ENCODE measurements at regions not wholly inside any gene's neighbourhood (a gene's known extent, or its start where the extent isn't known, plus 50 kb on each side); places are given as distances from the start of the nearest gene placed in this dataset.

DNA sequence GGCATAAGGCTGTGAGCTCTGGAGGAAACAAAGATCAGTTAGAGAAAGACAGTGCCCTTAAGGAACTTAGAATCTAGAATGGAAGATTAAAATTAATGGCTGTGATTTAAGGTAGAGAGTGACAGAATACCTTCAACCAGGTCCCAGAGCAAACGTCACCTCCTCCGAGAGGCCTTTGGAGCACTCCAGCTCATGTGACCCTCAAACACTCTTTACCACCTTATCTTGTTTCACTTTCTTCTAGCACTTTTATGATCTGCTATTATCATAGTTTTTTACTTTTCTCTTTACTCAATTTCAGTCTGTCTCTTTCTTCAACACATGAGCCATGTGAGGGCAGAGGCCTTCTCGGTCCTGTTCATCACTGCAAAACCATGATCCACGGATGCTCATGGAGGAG is 187.0 kb downstream of the SMIM20 start:
- Histone ChIP-seq H3K27ac (no peak overlapping the region), H3K27me3 (no peaks in the 10 kb centered on the region), H3K4me1 (no peaks in the 10 kb centered on the region), H3K36me3 (no peaks in the 10 kb centered on the region), H3K4me3 (no peak overlapping the region), H3K9me3 (peaks cover 0 to 2% (median 0%) of the 10 kb centered on the region in 4 donors)
- TF ChIP-seq EP300 (IDR thresholded peaks at IDR 0.05) (no peak), POLR2AphosphoS5 (IDR thresholded peaks at IDR 0.05) (no peak), CTCF (IDR thresholded peaks at IDR 0.05) (no peak), POLR2A (IDR thresholded peaks at IDR 0.05) (no peak)
- DNase-seq, result no peak
- 87 to 89% methylated on average over 4 of the region's 4 CpGs for WGBS, 2 donors
- no peak for ATAC-seq (ENCODE audit: low FRiP score in 2 of 2)

DNA sequence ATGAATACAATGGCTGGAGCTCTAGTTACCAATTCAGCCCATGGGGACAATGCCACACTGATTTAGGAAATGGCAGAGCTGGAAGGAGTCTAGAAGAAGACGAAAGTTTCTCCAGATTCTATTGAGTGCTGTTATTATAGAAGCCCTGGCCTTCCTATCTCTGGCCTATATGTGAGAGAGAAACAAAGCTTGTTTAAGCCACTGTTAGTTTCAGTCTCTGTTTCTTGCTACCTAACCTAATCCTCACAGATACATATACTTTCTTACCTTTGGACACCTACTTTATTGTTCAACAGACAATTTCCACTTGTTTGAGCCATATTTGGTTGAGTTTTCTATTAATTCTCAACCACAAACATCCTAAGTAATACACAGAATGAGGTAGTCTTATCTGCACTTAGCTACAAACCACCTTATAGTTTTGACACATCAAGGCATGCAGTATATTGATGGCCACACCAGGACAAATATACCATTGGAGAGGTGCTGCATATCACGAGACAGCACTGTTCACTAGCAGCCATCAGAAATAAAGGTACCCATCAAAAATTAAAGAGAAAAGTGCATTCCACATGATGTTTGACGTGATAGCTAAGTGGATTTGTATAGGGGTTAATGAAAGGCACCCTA is 190.2 kb downstream of the SMIM20 start:
- Histone ChIP-seq H3K9me3 (no peaks in the 10 kb centered on the region), H3K4me3 (no peak overlapping the region), H3K36me3 (no peaks in the 10 kb centered on the region), H3K4me1 (peaks cover 0 to 6% (median 0%) of the 10 kb centered on the region in 4 donors), H3K27ac (no peak overlapping the region), H3K27me3 (no peaks in the 10 kb centered on the region)
- ATAC-seq (ENCODE audit: low FRiP score in 2 of 2) (no peak), DNase-seq (no peak)
- 88 to 90% methylated on average over 3 of the region's 3 CpGs for WGBS, 2 donors
- TF ChIP-seq POLR2A (IDR thresholded peaks at IDR 0.05) (no peak), POLR2AphosphoS5 (IDR thresholded peaks at IDR 0.05) (no peak), CTCF (IDR thresholded peaks at IDR 0.05) (no peak), EP300 (IDR thresholded peaks at IDR 0.05) (no peak)

- WGBS, 2 donors, result 76 to 80% methylated on average over 2 of the region's 2 CpGs
- peak overlapping the region in 1 of 4 donors; percentile 19 for H3K27ac ChIP-seq
Measured at GRCh38 chr4:26105337-26105736, 191.3 kb downstream of the SMIM20 start.

GRCh38 chr4:26105815-26106699 is 192.0 kb downstream of the SMIM20 start:
- WGBS, 2 donors, result 72 to 75% methylated on average over 7 of the region's 7 CpGs
- TF ChIP-seq EP300 (IDR thresholded peaks at IDR 0.05) (peak in 1 of 4 donors; percentile 20), POLR2AphosphoS5 (IDR thresholded peaks at IDR 0.05) (no peak)

More at GRCh38 chr4:26105337-26105736, 191.3 kb downstream of the SMIM20 start:
- ATAC-seq (ENCODE audit: low FRiP score in 2 of 2) (no peak), DNase-seq (no peak)
- H3K9me3 ChIP-seq, result no peaks in the 10 kb centered on the region
- peaks cover 0 to 6% (median 0%) of the 10 kb centered on the region in 4 donors for H3K4me1 ChIP-seq
- H3K27me3 ChIP-seq, result no peaks in the 10 kb centered on the region
- H3K36me3 ChIP-seq, result no peaks in the 10 kb centered on the region
- TF ChIP-seq EP300 (IDR thresholded peaks at IDR 0.05), result no peak
- no peak overlapping the region for H3K4me3 ChIP-seq

GRCh38 chr4:26106776-26107175 is 192.8 kb downstream of the SMIM20 start:
- Histone ChIP-seq H3K27ac (no peak overlapping the region), H3K36me3 (no peaks in the 10 kb centered on the region), H3K4me1 (peaks cover 0 to 6% (median 0%) of the 10 kb centered on the region in 4 donors), H3K27me3 (no peaks in the 10 kb centered on the region), H3K4me3 (no peak overlapping the region), H3K9me3 (no peaks in the 10 kb centered on the region)
- no peak for TF ChIP-seq EP300 (IDR thresholded peaks at IDR 0.05)
- TF ChIP-seq POLR2A (IDR thresholded peaks at IDR 0.05), result no peak
- no peak for TF ChIP-seq CTCF (IDR thresholded peaks at IDR 0.05)
- no peak for TF ChIP-seq POLR2AphosphoS5 (IDR thresholded peaks at IDR 0.05)
- ATAC-seq (ENCODE audit: low FRiP score in 2 of 2) (peak in 1 of 2 donors; percentile 14), DNase-seq (no peak)

More at GRCh38 chr4:26105815-26106699, 192.0 kb downstream of the SMIM20 start:
- peak overlapping the region in 2 of 4 donors; percentile 6 to 19 for H3K27ac ChIP-seq
- DNase-seq, result no peak
- peak in 1 of 2 donors; percentile 79 for ATAC-seq (ENCODE audit: low FRiP score in 2 of 2)
- H3K27me3 ChIP-seq, result no peaks in the 10 kb centered on the region
- no peak overlapping the region for H3K4me3 ChIP-seq
- no peaks in the 10 kb centered on the region for H3K36me3 ChIP-seq
- H3K9me3 ChIP-seq, result no peaks in the 10 kb centered on the region
- peaks cover 0 to 6% (median 0%) of the 10 kb centered on the region in 4 donors for H3K4me1 ChIP-seq
